NCI-H1092 treated with DMSO at 0.1 percent for 48 hours (cell line): ENCODE measurements at regions not wholly inside any gene's neighbourhood (a gene's known extent, or its start where the extent isn't known, plus 50 kb on each side); places are given as distances from the start of the nearest gene placed in this dataset.

Experiments
- DNase-seq: peaks from one replicate; lab custom pipeline; 2025; lab: John Stamatoyannopoulos, UW

DNA sequence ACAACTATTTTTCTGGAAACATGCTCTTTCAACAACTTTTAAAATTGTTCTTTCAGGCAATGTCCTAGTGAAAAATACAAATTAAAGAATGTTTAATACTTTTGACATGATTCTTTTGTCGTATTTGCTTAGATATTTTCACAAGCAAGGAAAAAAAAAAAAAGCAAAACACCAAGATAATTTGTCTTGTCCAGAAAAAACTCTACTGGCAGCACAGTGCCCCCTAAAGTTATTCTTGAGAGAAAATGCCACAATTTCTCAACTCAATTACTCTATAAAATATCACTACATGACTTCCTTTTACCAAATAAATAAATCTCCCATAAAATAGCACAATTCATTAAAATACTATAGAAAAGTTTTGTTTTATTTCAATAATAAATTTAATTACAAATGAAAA, 652.5 kb upstream of the EPHA7 start:
- DNase-seq = no peak

DNA sequence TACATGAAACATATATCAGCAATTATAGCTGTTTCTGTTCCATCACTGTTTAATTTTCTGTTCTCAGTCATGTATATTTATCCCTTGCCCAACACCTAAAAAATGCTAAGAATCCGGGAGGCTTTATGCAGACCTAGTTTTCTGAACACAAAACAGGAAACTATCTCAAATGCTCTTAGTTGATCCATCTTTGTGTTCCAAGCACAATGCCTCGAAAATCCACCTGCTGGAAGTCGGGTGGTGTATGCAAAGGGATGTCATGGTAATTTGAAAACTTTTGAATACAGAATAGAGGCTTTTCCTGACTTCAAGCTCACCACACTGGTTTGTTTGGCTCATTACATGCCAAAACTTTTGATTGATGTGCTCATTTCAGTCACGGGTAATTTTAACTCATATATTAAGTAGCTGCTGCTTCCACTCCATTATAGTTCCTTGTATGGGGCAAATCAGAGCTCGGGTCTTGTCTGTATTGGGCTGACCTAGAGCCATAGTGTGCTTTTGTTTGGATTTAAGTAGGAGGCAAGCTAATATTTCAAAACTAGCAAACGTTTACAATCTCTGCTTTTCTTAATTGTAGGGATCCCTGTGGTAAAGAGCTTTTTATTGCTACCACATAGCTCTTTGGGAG, 646.5 kb upstream of the EPHA7 start:
- no peak for DNase-seq

DNA sequence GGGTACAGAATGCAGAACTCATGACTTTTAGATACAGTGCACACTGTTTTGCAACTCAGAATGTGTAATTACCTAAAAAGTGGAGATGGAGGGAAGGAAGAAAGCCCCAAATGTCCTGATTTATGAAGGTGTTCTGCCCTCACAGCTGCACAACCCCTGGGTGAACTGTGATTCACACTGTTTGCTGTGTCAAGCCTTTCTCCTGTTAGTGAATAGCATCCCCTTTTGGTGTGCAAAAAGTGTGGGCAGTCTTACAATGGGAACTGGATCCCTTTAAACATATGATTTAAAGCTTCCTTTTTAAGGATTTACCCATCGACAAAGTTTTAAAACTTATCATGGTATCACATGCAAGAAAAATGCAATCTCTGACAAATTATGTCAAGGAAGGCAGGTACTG, 633.4 kb upstream of the EPHA7 start:
- no peak for DNase-seq

DNA sequence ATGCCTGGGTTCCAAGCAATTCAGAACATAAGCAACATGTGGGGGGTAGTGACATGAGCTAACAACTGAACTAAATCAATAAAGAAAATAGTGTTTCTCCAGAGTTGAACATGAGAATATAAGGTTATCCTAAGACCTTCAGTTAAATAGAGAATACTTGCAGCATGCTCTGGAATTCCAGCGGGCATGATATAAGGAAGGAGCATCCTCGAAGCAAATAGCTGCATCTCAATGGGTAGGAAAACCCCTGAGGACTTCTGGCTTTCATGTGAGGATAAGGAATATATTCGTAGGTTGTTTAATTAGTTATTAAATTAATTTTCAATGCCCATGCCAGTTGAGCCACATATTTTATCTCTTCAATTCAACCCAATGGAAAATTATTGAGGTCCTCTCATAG, 631.2 kb upstream of the EPHA7 start:
- DNase-seq = no peak

DNA sequence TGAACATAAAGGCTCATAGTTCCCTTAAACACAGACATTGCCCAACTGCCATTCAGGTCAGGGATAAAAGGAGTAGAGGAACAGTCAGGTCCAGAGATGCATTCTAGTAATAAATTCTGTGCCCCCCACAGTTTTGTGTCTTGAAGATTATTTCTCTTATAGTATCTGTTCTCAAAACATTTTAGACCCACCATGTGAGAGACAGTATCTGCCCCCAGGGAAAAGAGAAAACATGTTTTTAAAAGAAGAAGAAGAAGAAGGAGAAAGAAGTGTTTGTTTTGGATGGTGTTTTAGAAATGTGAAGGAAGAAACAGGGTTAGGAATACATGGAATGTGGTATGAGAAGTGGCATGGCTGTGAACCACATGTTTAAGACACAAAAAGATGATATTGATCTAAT, 629.6 kb upstream of the EPHA7 start:
- no peak for DNase-seq

DNA sequence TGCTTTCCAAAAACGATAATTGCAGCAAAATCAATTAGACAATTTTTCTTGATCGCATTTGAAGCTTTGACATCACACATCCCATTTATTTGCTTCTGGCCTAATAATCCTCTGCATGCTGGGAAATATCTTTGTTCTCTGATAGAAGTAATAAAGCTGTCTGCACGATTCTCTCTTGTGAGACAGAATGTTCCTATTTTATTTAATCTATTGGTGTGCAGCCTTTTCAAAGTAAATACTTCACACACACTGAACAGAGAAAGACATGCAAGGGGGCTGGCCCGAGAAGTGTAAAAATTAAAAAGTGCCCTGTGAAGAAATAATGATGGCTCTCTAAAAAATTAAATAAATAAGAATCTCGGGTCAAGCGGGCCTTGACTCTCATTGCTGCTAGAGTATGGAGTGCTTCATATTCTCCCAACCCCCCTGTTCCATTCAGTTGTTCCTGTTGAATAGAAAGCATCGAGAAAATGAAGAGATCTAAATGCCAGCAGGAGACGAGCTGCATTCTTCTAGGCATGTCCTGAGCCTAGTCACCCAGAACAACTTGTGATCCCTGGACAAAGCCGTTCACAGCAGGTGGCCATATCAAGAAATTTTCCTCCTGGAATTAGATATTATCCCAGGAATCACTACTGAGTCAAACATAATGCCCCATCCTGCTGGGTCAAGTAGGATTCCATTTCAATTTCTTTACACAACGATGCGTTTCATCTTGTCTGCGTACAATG, 625.9 kb upstream of the EPHA7 start:
- no peak for DNase-seq

DNA sequence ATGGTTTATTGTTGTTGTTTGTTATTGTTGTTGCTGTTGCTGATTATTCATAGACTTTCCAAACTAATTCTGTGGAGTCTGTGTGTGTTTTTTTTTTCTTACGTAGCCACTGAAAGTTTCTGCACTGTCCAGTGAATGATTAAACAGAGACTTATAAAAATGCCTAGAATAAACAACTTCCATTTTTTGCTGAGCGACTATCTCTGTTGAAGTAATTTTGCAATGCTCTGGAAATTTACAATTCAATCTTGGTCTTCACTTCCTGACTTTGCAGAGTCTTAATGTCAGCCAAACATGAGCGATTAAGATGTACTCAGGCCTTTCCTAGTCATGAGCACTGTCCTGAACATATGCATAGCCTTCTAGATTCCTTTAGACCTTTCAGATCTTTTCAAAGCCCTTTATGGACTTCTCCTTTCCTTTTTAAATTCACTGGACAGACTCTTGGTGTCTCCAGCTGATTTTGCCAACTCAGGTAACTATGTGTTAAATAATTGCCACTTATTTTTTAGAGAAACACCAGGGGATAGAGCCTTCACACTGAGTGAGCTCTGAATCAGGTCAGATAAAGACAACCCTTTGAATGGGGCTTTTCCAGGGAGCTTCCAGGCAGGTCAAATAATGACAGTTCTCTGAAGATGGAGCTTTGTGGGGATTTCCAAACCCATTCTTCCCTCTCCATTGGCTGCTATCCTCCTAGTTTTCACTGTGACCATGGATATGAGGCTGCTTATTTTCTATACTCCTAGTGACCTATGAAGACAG, 622.8 kb upstream of the EPHA7 start:
- DNase-seq = no peak

DNA sequence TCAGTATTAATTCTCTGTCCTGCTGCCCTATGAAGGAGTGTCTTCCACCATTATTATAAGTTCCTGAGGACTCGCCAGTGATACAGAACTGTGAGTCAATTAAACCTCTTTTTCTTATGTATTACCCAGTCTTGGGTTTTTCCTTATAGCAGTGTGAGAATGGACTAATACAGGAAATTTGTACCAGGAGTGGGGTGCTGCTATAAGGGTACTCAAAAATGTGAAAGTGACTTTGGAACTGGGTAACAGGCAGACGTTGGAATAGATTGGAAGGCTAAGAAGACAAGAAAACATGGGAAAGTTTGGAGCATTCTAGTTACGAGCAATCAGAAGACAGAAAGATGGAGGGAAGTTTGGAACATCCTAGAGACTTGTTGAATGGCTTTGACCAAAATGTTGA, 616.7 kb upstream of the EPHA7 start:
- DNase-seq = no peak

DNA sequence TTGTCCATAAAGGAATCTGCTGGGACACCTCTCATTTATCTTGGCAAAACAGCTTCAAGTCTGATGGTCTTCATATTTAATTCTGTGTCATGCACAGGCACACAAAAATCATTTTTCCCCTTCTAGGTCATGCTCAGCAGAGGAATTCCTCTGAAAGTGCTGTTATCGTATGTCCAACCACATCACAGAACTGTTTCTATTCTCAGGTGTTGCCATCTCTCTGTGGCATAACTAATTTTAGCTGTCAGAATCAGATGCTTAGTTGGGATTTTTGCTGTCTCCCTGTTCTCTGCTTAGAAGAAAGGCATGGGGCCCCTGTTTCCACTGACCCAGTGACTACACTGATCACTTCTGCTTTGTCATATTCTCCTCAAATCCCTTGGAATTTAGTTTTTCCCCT, 608.0 kb upstream of the EPHA7 start:
- DNase-seq = no peak

DNA sequence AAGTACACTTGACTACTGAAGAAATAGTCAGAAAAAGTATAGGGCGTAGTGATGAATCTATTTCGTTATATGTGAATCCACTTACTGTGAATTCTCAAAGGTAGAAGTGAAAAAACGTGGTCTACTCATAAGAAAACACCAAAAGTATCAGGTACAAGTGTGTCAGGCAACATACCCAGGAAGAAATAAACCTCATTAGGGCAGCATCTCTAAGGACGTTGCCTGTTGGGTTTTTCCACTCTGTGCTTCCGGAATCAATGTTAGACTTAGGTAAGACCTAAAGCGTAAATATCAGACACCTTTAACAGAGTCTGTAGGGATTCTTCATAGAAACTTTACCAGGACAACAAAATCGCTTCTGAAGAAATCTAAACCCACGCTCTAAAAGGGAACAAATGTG, 607.2 kb upstream of the EPHA7 start:
- no peak for DNase-seq

DNA sequence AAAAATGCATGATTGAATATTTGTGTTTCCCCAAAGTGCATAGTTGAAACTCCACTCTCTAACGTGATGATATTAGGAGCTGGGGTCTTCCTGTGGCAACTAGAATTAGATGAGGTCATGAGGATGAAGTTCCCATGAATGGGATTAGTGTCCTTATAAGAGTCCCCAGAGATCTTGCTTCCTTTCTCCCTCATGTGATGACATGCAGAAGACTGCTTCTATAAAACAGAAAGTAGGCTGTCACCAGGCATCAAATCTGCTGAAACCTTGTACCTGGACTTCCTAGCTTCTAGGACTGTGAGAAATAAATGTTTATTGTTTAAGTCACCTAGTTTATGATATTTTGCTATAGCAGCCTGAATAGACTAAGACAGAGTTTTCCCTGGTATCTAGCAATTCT, 586.5 kb upstream of the EPHA7 start:
- DNase-seq = no peak

DNA sequence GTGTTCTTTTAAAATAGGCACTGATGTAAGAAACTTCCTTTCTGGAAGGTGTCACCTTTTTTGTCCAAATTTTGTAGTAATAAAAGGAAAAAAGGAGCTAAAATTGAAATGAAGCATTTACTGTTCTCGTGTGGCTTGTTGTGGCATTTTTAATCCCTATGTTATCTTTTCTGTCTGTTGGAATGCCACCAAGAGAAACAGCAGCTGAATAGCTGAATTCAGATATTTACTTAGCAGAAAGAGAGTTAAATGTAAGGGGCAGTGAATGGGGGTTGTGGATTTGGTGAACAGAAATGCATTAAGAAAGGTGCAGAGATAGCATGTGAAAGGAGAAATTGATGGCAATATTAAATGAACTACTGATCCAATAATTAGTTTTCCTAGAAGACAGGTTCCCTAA, 573.6 kb upstream of the EPHA7 start:
- DNase-seq = no peak

DNA sequence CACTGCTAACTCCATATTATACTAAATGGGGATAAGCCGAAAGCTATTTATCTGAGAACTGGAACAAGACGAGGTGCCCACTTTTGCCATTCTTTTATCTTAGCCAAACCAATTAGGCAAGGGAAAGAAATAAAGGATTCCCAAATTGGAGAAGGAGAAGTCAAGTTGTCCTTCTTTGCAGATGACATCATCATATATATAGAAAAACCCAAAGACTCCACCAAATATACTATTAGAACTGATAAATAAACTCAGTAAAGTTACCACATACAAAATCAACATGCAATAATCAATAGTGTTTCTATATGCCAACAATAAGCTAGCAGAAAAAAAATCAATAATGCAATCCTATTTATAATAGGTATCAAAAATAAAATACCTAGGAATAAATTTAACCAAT, 570.3 kb upstream of the EPHA7 start:
- no peak for DNase-seq

DNA sequence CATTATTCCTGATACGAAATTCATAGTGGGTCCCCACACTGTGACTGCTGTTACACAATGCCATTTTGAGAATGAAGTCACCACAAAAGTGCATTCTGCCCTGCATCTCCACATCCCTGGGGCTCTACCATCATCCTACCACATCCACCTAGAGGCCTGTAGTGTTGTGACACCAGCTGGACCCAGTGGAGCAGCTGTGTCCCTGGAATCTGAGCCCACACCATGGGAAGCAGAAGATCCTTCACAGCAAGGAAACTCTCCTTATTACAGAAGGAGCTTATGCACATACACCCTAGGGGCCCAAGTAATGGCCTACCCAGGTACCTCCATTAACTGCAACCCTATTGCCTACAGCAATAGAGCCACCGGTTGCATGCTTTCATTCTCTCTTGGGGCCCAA, 566.6 kb upstream of the EPHA7 start:
- no peak for DNase-seq

DNA sequence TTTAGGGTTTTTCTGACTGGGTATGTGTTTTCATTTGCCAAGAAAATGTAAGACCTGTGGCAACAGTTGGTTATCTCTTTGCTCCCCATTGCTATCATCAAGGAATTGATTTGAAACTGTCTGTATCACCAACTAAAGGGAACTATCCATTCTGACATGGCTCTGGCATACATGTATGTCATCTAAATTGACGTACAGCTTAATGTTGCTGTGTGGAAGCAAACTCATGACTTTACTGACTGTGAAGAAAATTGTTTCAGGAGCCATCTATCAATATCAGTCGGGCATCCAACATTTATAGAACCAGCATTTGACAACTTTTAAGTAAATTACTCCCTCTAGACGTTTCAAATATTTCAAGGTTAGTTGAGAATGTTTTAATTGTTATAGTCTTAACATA, 555.8 kb upstream of the EPHA7 start:
- DNase-seq = no peak

DNA sequence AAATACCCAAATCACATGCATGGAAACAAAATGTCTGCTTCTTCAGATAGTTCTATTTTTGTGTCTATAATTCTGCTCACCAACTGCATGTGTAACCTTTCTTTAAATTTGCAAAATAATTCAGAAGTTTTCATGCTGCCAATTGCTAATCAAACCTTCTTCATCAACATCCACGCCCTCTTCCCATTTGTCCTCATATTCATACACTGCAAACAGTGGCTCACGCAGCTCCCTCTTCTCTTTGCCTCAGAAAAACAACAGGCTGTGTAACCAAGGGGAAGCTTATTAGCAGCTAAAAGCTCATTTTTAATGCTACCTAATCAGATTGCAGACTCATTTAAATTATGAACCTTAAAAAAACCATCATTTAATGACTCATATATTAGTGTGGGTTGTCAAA, 555.0 kb upstream of the EPHA7 start:
- no peak for DNase-seq

DNA sequence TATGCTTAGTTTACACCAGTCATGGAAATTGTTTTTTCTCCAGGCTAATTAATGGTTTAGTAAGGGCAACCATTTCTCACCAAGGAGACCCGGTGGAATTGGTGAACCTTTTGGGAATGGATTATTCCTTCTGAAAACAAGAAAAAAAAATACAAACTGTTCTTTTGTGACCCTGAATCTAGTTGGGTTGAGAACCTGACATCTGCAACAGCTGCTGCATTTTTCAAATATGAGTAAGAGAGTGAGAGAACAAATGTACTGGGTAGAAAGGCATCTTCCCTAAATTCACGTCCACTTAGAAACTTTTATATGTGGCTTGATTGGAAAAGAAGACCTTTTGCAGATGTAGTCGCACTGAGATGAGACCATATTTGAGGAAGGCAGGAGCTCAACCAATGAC, 553.4 kb upstream of the EPHA7 start:
- no peak for DNase-seq

DNA sequence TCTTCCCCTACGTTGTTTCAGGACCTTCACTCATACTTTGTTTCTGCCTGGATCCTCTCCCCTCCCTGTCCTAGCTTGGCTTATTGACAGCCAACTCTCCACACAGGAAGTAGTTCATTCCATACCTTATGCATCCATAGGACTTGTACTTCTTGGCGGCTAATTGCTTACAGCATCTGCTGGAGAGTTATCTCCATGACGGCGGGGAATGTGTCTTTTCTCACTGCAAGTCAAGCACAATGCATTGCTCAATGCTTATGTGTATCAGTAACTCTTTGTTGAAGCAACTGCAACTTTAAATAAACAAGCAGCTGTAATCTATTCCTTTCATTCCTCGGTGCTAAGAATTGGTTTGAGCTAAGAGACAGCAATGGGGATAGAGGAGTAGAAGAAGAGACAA, 551.3 kb upstream of the EPHA7 start:
- DNase-seq = no peak

DNA sequence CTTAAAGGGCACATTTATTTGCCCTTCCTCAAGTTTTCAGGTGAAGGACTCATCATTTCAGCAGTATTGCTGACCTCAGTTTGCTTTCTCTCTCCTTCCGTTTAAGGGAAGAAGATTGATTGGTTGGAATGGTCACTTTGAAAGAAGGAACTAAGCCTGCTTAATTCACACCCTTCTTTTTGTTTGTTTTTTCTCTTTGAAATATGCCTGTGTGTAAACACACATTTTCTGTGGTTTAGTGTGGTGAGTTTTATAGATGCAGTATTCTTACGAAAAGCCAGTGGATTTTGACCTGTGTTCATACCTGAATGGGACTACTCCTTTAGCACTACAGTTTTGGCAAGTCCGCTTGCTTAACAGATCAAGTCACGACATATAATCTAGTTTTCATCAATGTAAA, 548.8 kb upstream of the EPHA7 start:
- no peak for DNase-seq

DNA sequence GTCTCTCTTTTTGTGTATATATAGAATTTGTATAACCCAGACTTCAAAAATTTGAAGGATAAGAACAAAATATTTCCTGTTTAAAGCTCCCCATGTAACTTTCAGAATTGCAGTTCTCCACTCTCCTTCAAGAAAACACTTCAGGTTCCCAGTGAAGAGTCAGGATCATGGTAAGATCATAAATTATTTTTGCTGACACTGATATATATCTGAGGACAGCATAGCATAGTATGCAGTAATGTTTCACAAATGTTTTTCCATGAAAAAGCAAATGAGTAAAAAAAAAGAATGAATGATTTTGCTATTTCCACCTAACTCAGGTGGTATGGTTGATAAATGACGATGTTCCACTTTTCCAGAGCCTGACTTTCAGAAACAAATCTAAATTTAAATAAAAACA, 545.6 kb upstream of the EPHA7 start:
- DNase-seq = no peak

DNA sequence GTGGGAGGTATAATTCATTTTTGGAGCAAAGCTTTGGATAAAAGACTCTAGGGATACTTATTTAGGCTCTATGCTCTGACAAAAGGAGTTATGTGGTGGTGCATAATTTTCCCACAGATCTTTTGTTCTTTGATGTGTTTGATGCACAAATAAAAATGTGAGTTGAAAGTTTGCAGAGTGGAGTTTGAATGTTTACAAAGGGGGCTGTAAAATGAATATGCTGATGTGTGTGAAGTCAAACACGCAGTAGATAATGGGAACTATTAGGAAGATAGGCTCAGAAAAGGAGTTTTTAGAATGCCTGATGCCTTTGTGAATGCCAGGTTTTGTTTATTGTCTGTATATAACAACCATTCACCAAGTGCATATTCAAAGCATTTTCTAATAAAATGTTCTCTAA, 545.0 kb upstream of the EPHA7 start:
- no peak for DNase-seq

DNA sequence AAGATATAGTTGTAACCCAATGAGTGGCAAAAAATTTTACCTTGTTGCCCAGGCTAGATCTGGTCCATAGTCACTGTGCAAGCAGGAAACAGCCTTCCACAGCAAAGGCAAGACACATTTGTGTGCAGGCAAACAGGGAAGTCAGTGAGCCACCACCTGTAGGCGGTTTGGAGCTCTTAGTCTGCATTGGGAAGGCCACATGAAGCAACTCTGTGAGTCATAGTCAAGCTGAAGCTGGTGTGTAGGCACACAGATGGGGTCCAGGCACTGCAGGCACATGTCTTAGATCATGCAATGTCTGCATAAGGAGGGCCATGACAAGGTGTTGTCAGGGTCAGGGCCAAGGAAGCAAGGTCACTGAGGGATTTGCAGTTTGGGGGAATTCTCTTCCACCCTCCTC, 543.2 kb upstream of the EPHA7 start:
- DNase-seq = no peak

DNA sequence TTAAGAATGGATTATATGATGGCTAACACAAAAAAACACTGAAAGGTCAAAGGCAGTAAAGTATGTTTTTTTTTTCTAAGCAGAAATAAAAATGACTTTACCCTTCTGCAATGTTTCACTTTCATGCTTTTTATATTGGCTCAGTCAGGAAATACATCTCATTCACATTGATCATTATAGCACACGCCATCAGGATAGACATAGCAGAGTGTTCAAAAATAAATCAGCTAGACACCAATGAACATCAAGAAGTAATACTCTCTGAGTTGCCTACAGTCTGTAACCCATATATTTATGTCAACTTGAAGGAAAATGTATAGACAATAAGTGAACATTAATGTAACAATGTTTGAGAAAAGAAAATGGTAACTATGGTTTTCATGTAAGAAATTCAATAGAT, 535.2 kb upstream of the EPHA7 start:
- DNase-seq = no peak

DNA sequence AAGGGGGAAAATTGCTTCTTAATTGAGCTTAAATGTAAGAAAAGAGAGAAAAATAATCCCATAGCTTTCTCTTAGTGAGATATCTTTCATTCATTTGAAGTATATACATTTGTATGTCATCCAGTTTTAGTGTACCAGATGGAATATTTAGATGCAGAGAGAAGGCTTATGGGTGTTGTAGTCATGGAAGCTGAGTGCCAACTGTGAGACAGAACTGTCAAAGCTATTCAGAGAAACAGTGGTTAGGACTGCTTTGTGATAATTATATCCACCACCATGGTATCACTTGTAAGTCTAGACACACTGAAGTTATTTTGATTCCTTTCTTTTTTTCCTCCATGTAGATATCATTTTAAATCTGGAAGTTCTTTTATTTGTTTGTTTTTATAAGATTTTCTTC, 524.3 kb upstream of the EPHA7 start:
- no peak for DNase-seq
